MM.1S (cell line): ENCODE measurements at regions not wholly inside any gene's neighbourhood (a gene's known extent, or its start where the extent isn't known, plus 50 kb on each side); places are given as distances from the start of the nearest gene placed in this dataset.

Source experiments
- DNase-seq: peaks from one replicate; pipeline ENCODE4 v3.0.0-alpha.2; 2015
- H2AFZ ChIP-seq: fragments of 300-600 bp; sonication (generic); 2 replicates; pipeline ENCODE4 v1.6.0; 2016; ENCODE audit warnings: antibody characterized with exemption, low read length
- H3F3A ChIP-seq: fragments of 300-600 bp; sonication (generic); 2 replicates; pipeline ENCODE4 v1.6.1; 2016; ENCODE audit warnings: mild to moderate bottlenecking, antibody characterized with exemption, low read length, moderate library complexity, mixed read lengths; ENCODE audit not compliant: insufficient read depth
- H3K27ac ChIP-seq: fragments of 300-600 bp; sonication (generic); 2 replicates; pipeline ENCODE4 v1.5.1; 2016; ENCODE audit warnings: mild to moderate bottlenecking, low read length
- H3K27me3 ChIP-seq: fragments of 300-600 bp; sonication (generic); replicated peaks from 2 replicates; pipeline ENCODE4 v1.6.0; 2016; ENCODE audit warnings: low read length; ENCODE audit not compliant: insufficient read depth
- H3K36me3 ChIP-seq: fragments of 300-600 bp; sonication (generic); replicated peaks from 2 replicates; pipeline ENCODE4 v1.6.1; 2016; ENCODE audit warnings: mild to moderate bottlenecking, low read length, mixed read lengths; ENCODE audit not compliant: insufficient read depth
- H3K4me1 ChIP-seq: fragments of 300-600 bp; sonication (generic); 2 replicates; pipeline ENCODE4 v1.6.1; 2016; ENCODE audit warnings: low read length, mixed read lengths
- H3K4me2 ChIP-seq: fragments of 300-600 bp; sonication (generic); 2 replicates; pipeline ENCODE4 v1.6.0; 2016; ENCODE audit warnings: low read depth, low read length
- H3K4me3 ChIP-seq: fragments of 300-600 bp; sonication (generic); 2 replicates; pipeline ENCODE4 v1.5.1; 2016; ENCODE audit warnings: low read length, mixed read lengths
- H3K79me2 ChIP-seq: fragments of 300-600 bp; sonication (generic); 2 replicates; pipeline ENCODE4 v1.6.1; 2016; ENCODE audit warnings: mixed run types, low read length, mixed read lengths
- H3K9ac ChIP-seq: fragments of 300-600 bp; sonication (generic); 2 replicates; pipeline ENCODE4 v1.6.1; 2016; ENCODE audit warnings: low read length, mixed read lengths
- H3K9me2 ChIP-seq: fragments of 300-600 bp; sonication (generic); replicated peaks from 2 replicates; pipeline ENCODE4 v1.6.1; 2016; ENCODE audit warnings: mild to moderate bottlenecking, low read length, mixed read lengths; ENCODE audit not compliant: insufficient read depth
- H3K9me3 ChIP-seq: fragments of 300-600 bp; sonication (generic); replicated peaks from 2 replicates; pipeline ENCODE4 v1.6.1; 2016; ENCODE audit warnings: mild to moderate bottlenecking, low read length, mixed read lengths; ENCODE audit not compliant: insufficient read depth
- H4K20me1 ChIP-seq: fragments of 300-600 bp; sonication (generic); 2 replicates; pipeline ENCODE4 v1.6.1; 2016; ENCODE audit warnings: mild to moderate bottlenecking, low read length, moderate library complexity, mixed read lengths; ENCODE audit not compliant: insufficient read depth
- EZH2 ChIP-seq: fragments of 300-600 bp; sonication (generic); optimal IDR thresholded peaks from 2 replicates; pipeline ENCODE3; 2017; ENCODE audit warnings: low read depth, mild to moderate bottlenecking, antibody characterized with exemption, low read length, mixed read lengths
- EZH2phosphoT487 ChIP-seq: fragments of 300-600 bp; sonication (generic); IDR thresholded peaks from 2 replicates; pipeline ENCODE4 v1.6.1; 2018; ENCODE audit warnings: antibody characterized with exemption, low read length
- TF ChIP-seq, protein P1 (sequence below): fragments of 300-600 bp; sonication (generic); IDR thresholded peaks from 2 replicates; pipeline ENCODE4 v1.5.1; 2016; ENCODE audit warnings: antibody characterized with exemption, low read length, mixed read lengths

DNA sequence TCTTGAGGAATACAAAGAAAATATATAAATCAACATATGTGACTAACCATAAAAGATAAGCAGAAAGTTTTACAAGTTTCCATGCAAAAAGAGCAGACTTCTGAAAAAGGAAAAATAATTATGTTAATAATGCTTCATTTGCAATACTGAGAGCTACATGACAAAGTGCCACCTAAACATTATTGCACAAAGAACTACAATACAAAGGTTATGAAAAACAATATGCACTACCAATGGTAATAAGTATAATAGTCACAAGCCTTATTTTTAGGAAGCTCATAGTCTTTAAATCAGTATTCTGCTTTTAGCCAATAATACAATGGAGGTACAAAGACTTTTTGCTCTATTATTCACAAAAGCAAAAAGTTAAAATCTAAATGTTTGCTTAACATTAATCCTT is 411.2 kb downstream of the TLL1 start:
- Histone ChIP-seq H3K9me3 (no peaks in the 10 kb centered on the region), H3K4me3 (no peak overlapping the region), H2AFZ (no peak overlapping the region), H4K20me1 (no peaks in the 10 kb centered on the region), H3K36me3 (no peaks in the 10 kb centered on the region), H3K9me2 (no peaks in the 10 kb centered on the region), H3F3A (no peaks in the 10 kb centered on the region), H3K4me2 (no peak overlapping the region), H3K4me1 (peaks cover 1% of the 10 kb centered on the region; the same call in 1 of the 2 replicates), H3K27ac (no peak overlapping the region), H3K9ac (no peak overlapping the region), H3K27me3 (no peaks in the 10 kb centered on the region), H3K79me2 (no peaks in the 10 kb centered on the region)
- TF ChIP-seq, protein P1, sequence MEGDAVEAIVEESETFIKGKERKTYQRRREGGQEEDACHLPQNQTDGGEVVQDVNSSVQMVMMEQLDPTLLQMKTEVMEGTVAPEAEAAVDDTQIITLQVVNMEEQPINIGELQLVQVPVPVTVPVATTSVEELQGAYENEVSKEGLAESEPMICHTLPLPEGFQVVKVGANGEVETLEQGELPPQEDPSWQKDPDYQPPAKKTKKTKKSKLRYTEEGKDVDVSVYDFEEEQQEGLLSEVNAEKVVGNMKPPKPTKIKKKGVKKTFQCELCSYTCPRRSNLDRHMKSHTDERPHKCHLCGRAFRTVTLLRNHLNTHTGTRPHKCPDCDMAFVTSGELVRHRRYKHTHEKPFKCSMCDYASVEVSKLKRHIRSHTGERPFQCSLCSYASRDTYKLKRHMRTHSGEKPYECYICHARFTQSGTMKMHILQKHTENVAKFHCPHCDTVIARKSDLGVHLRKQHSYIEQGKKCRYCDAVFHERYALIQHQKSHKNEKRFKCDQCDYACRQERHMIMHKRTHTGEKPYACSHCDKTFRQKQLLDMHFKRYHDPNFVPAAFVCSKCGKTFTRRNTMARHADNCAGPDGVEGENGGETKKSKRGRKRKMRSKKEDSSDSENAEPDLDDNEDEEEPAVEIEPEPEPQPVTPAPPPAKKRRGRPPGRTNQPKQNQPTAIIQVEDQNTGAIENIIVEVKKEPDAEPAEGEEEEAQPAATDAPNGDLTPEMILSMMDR = no peak
- no peak for TF ChIP-seq EZH2phosphoT487
- no peak for TF ChIP-seq EZH2
- no peak for DNase-seq

DNA sequence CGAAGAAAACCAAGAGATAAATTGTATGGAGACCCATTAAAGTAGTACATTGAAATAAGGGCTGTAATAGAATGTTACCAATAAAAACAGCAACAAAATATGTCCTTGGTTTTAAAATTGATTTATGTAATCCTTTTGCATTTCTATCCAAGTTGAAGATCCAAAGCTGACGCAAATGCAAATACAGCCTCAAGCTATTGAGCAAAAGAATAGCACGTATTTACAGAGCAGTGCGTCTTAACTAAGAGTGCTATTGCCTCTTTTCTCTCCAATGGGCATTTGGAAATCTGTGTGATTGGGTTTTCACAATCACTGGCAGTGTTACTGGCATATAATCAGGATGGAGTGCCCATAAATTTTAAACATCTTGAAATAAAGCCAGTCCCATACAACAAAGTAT is 417.4 kb downstream of the TLL1 start:
- H3K9ac ChIP-seq = no peak overlapping the region
- no peak overlapping the region for H2AFZ ChIP-seq
- H3K27me3 ChIP-seq = no peaks in the 10 kb centered on the region
- H3K4me3 ChIP-seq = no peak overlapping the region
- no peaks in the 10 kb centered on the region for H3K36me3 ChIP-seq
- H3K9me2 ChIP-seq = no peaks in the 10 kb centered on the region
- no peaks in the 10 kb centered on the region for H3F3A ChIP-seq
- DNase-seq = no peak
- no peaks in the 10 kb centered on the region for H3K9me3 ChIP-seq
- H3K27ac ChIP-seq = no peak overlapping the region
- H3K79me2 ChIP-seq = no peaks in the 10 kb centered on the region
- TF ChIP-seq EZH2phosphoT487 (no peak), EZH2 (no peak)
- TF ChIP-seq, protein P1 = no peak
- no peak overlapping the region for H3K4me2 ChIP-seq
- H3K4me1 ChIP-seq = no peaks in the 10 kb centered on the region
- H4K20me1 ChIP-seq = no peaks in the 10 kb centered on the region

DNA sequence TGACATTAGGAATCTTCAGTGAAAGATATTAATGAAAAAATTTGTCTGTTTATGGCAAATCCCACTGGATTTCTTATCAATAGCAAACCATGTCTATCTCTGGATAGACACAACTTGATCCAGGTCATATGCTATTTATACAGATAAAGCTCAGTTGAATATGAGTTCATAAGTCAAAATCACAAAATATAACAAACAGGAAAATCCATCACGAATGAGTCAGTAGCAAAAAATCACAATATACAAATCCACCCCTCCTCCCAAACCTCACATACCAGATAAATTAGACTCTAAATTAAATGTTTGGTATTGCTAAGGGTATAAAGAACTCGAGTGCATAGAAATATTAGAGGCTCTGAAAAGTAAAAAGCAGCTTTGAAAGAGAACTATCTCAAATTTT is 420.5 kb downstream of the TLL1 start:
- H3F3A ChIP-seq = no peaks in the 10 kb centered on the region
- H3K9ac ChIP-seq = no peak overlapping the region
- H3K36me3 ChIP-seq = no peaks in the 10 kb centered on the region
- TF ChIP-seq, protein P1 = no peak
- TF ChIP-seq EZH2phosphoT487 = no peak
- TF ChIP-seq EZH2 = no peak
- H3K9me2 ChIP-seq = no peaks in the 10 kb centered on the region
- H3K27ac ChIP-seq = no peak overlapping the region
- no peak overlapping the region for H2AFZ ChIP-seq
- DNase-seq = no peak
- H3K79me2 ChIP-seq = no peaks in the 10 kb centered on the region
- no peaks in the 10 kb centered on the region for H3K27me3 ChIP-seq
- H3K9me3 ChIP-seq = no peaks in the 10 kb centered on the region
- no peak overlapping the region for H3K4me2 ChIP-seq
- no peak overlapping the region for H3K4me3 ChIP-seq
- H3K4me1 ChIP-seq = no peaks in the 10 kb centered on the region
- no peaks in the 10 kb centered on the region for H4K20me1 ChIP-seq
